Motor neuron (in vitro differentiated cells): ENCODE measurements at regions not wholly inside any gene's neighbourhood (a gene's known extent, or its start where the extent isn't known, plus 50 kb on each side); places are given as distances from the start of the nearest gene placed in this dataset.

ENCODE experiments used
- ATAC-seq, 8 experiments: fragments of 200-7000 bp; cut with Tn5 transposase; replicated peaks in 6 of 8; 2 replicates each; pipeline ENCODE4 v1.8.0; 2021; ENCODE audit warnings: mild to moderate bottlenecking in 8 of 8, moderate library complexity in 8 of 8
- H3K27ac ChIP-seq, 2 donors: fragments of 250-450 bp; sonication (Bioruptor Pico); 2 replicates each; pipeline ENCODE4 v1.9.0; 2021; ENCODE audit warnings: antibody characterized with exemption in 2 of 2, mild to moderate bottlenecking in 2 of 2, moderate library complexity in 1 of 2
- H3K4me1 ChIP-seq, 2 donors: fragments of 250-450 bp; sonication (Bioruptor Pico); replicated peaks in 1 of 2; 2 replicates each; pipeline ENCODE4 v1.6.1; 2021; ENCODE audit warnings: antibody characterized with exemption in 2 of 2, mild to moderate bottlenecking in 2 of 2, moderate library complexity in 1 of 2
- H3K4me3 ChIP-seq, 5 donors: fragments of 250-450 bp; sonication (Bioruptor Pico); 2 replicates each; pipeline ENCODE4 v1.9.0; 2021; ENCODE audit warnings: antibody characterized with exemption in 5 of 5, mild to moderate bottlenecking in 5 of 5, moderate library complexity in 4 of 5
- WGBS, 10 experiments: fragments of 450-650 bp; shearing (Covaris generic); methylation state at CpG; one replicate each; pipeline ENCODE4 v1.0.0; 2022; 5-methylcytosine and 5-hydroxymethylcytosine counted together
- in situ Hi-C, 9 experiments: fragments of 400-800 bp; cut with MboI; loops; one replicate each; pipeline ENCODE4 v1.15.0; 2021; ENCODE audit warnings: low sequenced_read_pairs in 9 of 9, low pct_unique_long_range_greater_than_20kb in 2 of 9; ENCODE audit not compliant: unreplicated experiment in 9 of 9

GRCh38 chr2:19540739-19541525 lies 182.5 kb upstream of the OSR1 start:
- Histone ChIP-seq H3K4me3 (no peak overlapping the region), H3K4me1 (peaks cover 0 to 12% of the 10 kb centered on the region in 2 donors), H3K27ac (no peak overlapping the region)
- in situ Hi-C loops = no loop called here
- peak; percentile 5 to 84 (median 50) for ATAC-seq
- WGBS, 10 experiments = 28 to 93% (median 79%) methylated on average over 2 to 7 of the region's 7 CpGs

- in situ Hi-C loops = no loop called here
- Histone ChIP-seq H3K4me3 (no peak overlapping the region), H3K27ac (no peak overlapping the region), H3K4me1 (peaks cover 0 to 12% of the 10 kb centered on the region in 2 donors)
- WGBS, 10 experiments = 0 to 97% (median 83%) methylated on average over 2 to 7 of the region's 7 CpGs
- ATAC-seq = peak in 3 of 8 experiments; percentile 68 to 91 (median 87)
Observed at GRCh38 chr2:19538411-19538963, 180.1 kb upstream of the OSR1 start.

- ATAC-seq = peak in 3 of 8 experiments; percentile 6 to 51 (median 31)
- no peak overlapping the region for H3K27ac ChIP-seq
- 0 to 89% (median 80%) methylated on average over 1 to 2 of the region's 3 CpGs; no CpG with 5 or more reads in 5 of the 10 experiments for WGBS, 10 experiments
- in situ Hi-C loops = no loop called here
- H3K4me3 ChIP-seq = no peak overlapping the region
- H3K4me1 ChIP-seq = peaks cover 0 to 3% of the 10 kb centered on the region in 2 donors
Observed at GRCh38 chr2:19536136-19536535, 177.7 kb upstream of the OSR1 start.

- peak in 4 of 8 experiments; percentile 52 to 88 (median 66) for ATAC-seq
- no peak overlapping the region for H3K27ac ChIP-seq
- H3K4me3 ChIP-seq = no peak overlapping the region
- H3K4me1 ChIP-seq = no peaks in the 10 kb centered on the region
- 60 to 100% (median 100%) methylated on average over 1 of the region's 1 CpG; no CpG with 5 or more reads in 3 of the 10 experiments for WGBS, 10 experiments
- in situ Hi-C loops = no loop called here
Observed at GRCh38 chr2:19532547-19533196, 174.2 kb upstream of the OSR1 start.

GRCh38 chr2:19529677-19530076 lies 171.3 kb upstream of the OSR1 start:
- Histone ChIP-seq H3K27ac (no peak overlapping the region), H3K4me3 (no peak overlapping the region), H3K4me1 (no peaks in the 10 kb centered on the region)
- peak in 2 of 8 experiments; percentile 20 to 91 for ATAC-seq
- in situ Hi-C loops = no loop called here
- 14 to 90% (median 67%) methylated on average over 1 to 3 of the region's 3 CpGs; no CpG with 5 or more reads in 1 of the 10 experiments for WGBS, 10 experiments

- WGBS, 10 experiments = 17 to 100% (median 83%) methylated on average over 1 of the region's 2 CpGs; no CpG with 5 or more reads in 1 of the 10 experiments
- Histone ChIP-seq H3K4me3 (no peak overlapping the region), H3K4me1 (no peaks in the 10 kb centered on the region), H3K27ac (no peak overlapping the region)
- ATAC-seq = no peak
- in situ Hi-C loops = no loop called here
Observed at GRCh38 chr2:19527771-19528170, 169.3 kb upstream of the OSR1 start.

GRCh38 chr2:19525313-19525712 lies 166.9 kb upstream of the OSR1 start:
- Histone ChIP-seq H3K27ac (no peak overlapping the region), H3K4me1 (no peaks in the 10 kb centered on the region), H3K4me3 (no peak overlapping the region)
- ATAC-seq = no peak
- 6 to 100% (median 83%) methylated on average over 1 to 2 of the region's 2 CpGs; no CpG with 5 or more reads in 3 of the 10 experiments for WGBS, 10 experiments
- in situ Hi-C loops = no loop called here

GRCh38 chr2:19519045-19519444 lies 160.6 kb upstream of the OSR1 start:
- WGBS, 10 experiments = 14 to 94% (median 66%) methylated on average over 1 to 2 of the region's 2 CpGs; no CpG with 5 or more reads in 1 of the 10 experiments
- no peak overlapping the region for H3K27ac ChIP-seq
- ATAC-seq = peak in 3 of 8 experiments; percentile 43 to 80 (median 74)
- no peaks in the 10 kb centered on the region for H3K4me1 ChIP-seq
- in situ Hi-C loops = no loop called here
- H3K4me3 ChIP-seq = no peak overlapping the region

- ATAC-seq = no peak
- WGBS, 10 experiments = 33 to 100% (median 85%) methylated on average over 1 to 2 of the region's 2 CpGs; no CpG with 5 or more reads in 3 of the 10 experiments
- no peak overlapping the region for H3K4me3 ChIP-seq
- no peak overlapping the region for H3K27ac ChIP-seq
- peaks cover 4 to 6% of the 10 kb centered on the region in 2 donors for H3K4me1 ChIP-seq
- in situ Hi-C loops = no loop called here
Observed at GRCh38 chr2:19507137-19507536, 148.7 kb upstream of the OSR1 start.

- Histone ChIP-seq H3K4me3 (no peak overlapping the region), H3K27ac (no peak overlapping the region), H3K4me1 (peaks cover 4 to 6% of the 10 kb centered on the region in 2 donors)
- peak in 3 of 8 experiments; percentile 13 to 46 (median 15) for ATAC-seq
- 0 to 68% (median 50%) methylated on average over 1 to 5 of the region's 5 CpGs for WGBS, 10 experiments
- in situ Hi-C loops = no loop called here
Observed at GRCh38 chr2:19505199-19506136, 147.0 kb upstream of the OSR1 start.

GRCh38 chr2:19504400-19505198 lies 146.2 kb upstream of the OSR1 start:
- WGBS, 10 experiments = 0 to 93% (median 28%) methylated on average over 1 to 5 of the region's 5 CpGs; no CpG with 5 or more reads in 1 of the 10 experiments
- in situ Hi-C loops = no loop called here
- H3K27ac ChIP-seq = no peak overlapping the region
- peaks cover 4 to 6% of the 10 kb centered on the region in 2 donors for H3K4me1 ChIP-seq
- no peak overlapping the region for H3K4me3 ChIP-seq
- ATAC-seq = peak; percentile 42 to 87 (median 71)

- H3K27ac ChIP-seq = no peak overlapping the region
- 50 to 100% (median 80%) methylated on average over 1 to 3 of the region's 3 CpGs; no CpG with 5 or more reads in 1 of the 10 experiments for WGBS, 10 experiments
- peaks cover 4 to 6% of the 10 kb centered on the region in 2 donors for H3K4me1 ChIP-seq
- in situ Hi-C loops = no loop called here
- peak in 1 of 8 experiments; percentile 12 for ATAC-seq
- no peak overlapping the region for H3K4me3 ChIP-seq
Observed at GRCh38 chr2:19503915-19504314, 145.5 kb upstream of the OSR1 start.
